ENCODE measurements at regions not wholly inside any gene's neighbourhood (a gene's known extent, or its start where the extent isn't known, plus 50 kb on each side); places are given as distances from the start of the nearest gene placed in this dataset.

DNA sequence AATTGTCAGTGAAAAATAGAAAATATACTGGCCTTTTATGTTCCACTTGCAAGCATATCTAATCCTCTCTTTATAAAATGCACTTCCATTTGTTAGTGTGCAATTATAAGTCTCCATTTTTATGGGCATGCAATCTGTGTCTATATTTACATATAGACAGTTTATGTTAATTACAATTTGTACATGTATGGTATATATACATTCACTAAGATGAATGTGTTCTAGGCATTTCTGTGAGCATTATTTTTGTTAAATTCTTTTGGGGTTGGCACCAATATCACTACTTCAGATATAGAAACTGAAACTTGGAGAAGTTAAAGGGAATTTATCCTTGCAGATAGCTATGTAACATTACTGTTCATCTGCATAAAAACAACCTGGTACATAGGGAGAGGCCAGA, 470.8 kb upstream of the LMO3 start:
- POLR2A ChIA-PET, result no interaction called here

DNA sequence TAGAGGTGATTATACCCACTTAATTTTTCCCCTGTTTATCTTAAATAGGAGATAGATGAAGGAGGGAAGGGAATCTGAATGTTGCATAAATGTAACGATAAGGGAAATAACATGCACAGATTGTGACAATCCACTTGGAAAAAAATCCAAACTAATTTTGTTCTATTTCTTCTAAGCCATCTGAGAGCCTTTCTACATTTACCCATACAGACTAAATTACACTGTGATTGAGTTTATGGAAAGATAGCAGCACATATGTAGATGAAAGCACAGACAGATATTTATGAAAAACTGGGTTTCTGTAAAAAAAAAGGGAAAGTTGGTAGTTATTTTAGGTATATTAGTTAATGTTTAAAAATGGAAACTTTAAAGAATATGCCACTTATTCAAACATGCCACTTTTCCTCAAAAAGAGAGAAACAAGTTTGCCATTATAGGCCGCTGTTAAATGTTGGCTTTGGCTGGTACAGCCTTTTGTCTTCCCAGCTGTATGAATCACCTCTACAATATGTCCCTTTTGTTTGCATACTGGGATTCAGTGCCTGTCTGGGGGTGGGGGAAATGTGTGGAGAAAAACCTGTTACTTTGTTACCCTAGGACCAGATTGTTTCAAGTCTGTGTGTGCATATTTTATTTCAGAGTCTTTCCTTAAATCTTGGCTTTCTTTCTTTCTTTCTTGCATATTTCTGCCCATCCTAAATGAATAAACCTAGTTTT, 470.2 kb upstream of the LMO3 start:
- TF ChIP-seq, protein P1, sequence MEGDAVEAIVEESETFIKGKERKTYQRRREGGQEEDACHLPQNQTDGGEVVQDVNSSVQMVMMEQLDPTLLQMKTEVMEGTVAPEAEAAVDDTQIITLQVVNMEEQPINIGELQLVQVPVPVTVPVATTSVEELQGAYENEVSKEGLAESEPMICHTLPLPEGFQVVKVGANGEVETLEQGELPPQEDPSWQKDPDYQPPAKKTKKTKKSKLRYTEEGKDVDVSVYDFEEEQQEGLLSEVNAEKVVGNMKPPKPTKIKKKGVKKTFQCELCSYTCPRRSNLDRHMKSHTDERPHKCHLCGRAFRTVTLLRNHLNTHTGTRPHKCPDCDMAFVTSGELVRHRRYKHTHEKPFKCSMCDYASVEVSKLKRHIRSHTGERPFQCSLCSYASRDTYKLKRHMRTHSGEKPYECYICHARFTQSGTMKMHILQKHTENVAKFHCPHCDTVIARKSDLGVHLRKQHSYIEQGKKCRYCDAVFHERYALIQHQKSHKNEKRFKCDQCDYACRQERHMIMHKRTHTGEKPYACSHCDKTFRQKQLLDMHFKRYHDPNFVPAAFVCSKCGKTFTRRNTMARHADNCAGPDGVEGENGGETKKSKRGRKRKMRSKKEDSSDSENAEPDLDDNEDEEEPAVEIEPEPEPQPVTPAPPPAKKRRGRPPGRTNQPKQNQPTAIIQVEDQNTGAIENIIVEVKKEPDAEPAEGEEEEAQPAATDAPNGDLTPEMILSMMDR (IDR thresholded peaks at IDR 0.05; ENCODE audit: low read depth, low read length), result no peak
- CTCF ChIA-PET, result no interaction called here

More for the DNA sequence above, 470.8 kb upstream of the LMO3 start:
- H3K9me3 ChIP-seq (ENCODE audit: control insufficient read depth, insufficient read depth, low read length), result peaks cover 6% of the 10 kb centered on the region; the same call in 1 of the 2 replicates
- DNase-seq (ENCODE audit: low read depth, low spot score), result no peak
- CTCF ChIA-PET, result no interaction called here
- H3K4me3 ChIP-seq (ENCODE audit: low read depth, low read length), result no peak overlapping the region
- no peak overlapping the region for H3K27ac ChIP-seq (ENCODE audit: low read depth, low read length)
- TF ChIP-seq, protein P1 (IDR thresholded peaks at IDR 0.05; ENCODE audit: low read depth, low read length), result no peak
- H3K27me3 ChIP-seq (ENCODE audit: control insufficient read depth, insufficient read depth, low read length), result no peaks in the 10 kb centered on the region

DNA sequence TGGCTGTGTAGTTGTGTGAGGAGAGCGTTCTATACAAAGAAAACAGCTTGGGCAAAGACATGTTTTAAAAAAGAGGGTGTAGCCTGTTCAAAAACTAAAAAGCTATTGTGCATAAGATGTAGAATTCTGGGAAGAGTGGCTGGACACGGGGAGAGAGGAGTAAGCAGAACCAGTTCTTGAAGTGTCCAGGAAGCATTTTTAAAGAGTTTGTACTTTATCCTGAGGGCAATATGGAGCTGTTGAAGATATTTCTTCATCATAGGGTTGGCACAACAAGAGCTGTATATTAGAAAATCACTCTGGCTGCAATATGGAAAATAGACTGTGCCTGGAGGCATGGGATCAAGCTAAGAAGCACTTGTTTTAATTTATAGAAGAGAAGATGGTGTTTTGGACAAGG, 458.9 kb upstream of the LMO3 start:
- POLR2A ChIA-PET, result no interaction called here
- Histone ChIP-seq H3K4me3 (ENCODE audit: low read depth, low read length) (no peak overlapping the region), H3K27ac (ENCODE audit: low read depth, low read length) (no peak overlapping the region), H3K27me3 (ENCODE audit: control insufficient read depth, insufficient read depth, low read length) (no peaks in the 10 kb centered on the region), H3K9me3 (ENCODE audit: control insufficient read depth, insufficient read depth, low read length) (peaks cover 3% of the 10 kb centered on the region; the same call in 1 of the 2 replicates)
- CTCF ChIA-PET, result no interaction called here
- TF ChIP-seq, protein P1 (IDR thresholded peaks at IDR 0.05; ENCODE audit: low read depth, low read length), result no peak
- DNase-seq (ENCODE audit: low read depth, low spot score), result no peak

More for the DNA sequence above, 470.2 kb upstream of the LMO3 start:
- DNase-seq (ENCODE audit: low read depth, low spot score), result no peak
- POLR2A ChIA-PET, result no interaction called here
- H3K4me3 ChIP-seq (ENCODE audit: low read depth, low read length), result no peak overlapping the region
- no peak overlapping the region for H3K27ac ChIP-seq (ENCODE audit: low read depth, low read length)
- no peaks in the 10 kb centered on the region for H3K27me3 ChIP-seq (ENCODE audit: control insufficient read depth, insufficient read depth, low read length)
- peaks cover 4% of the 10 kb centered on the region; the same call in 1 of the 2 replicates for H3K9me3 ChIP-seq (ENCODE audit: control insufficient read depth, insufficient read depth, low read length)

DNA sequence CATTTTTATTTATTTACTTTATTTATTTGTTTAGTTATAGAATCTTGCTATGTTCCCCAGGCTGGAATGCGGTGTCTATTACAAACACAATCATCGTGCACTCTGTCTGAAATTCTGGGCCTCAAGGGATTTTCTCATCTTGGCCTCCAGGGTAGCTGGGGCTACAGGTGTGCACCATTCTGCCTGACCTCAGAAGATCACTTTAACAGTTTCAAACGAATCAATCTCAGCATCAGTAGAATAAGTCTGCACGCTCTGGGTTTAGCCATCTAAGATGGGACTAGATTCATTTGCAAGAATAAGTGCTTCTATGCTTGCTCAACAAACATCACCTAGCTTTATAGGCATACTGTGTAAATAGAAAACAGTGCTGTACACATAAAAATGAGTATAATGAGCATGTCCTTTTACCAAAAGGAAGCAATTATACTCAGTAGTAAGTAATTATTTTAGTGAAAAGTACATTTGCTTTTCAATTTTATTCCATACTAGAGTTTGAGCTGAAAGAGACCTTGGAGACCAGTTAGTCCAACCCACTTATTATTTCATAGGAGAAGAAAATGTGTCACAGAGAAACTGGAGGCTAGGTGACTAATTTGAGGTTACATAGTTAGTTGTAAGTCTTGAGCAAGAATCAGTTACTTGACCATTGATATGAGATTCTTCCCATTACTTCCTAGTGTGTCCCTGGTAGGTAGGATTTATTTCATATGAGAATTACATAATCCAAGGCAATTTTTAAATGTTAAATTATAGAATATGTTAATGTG, 456.5 kb upstream of the LMO3 start:
- TF ChIP-seq, protein P1 (IDR thresholded peaks at IDR 0.05; ENCODE audit: low read depth, low read length), result no peak
- peaks cover 3% of the 10 kb centered on the region; the same call in 1 of the 2 replicates for H3K9me3 ChIP-seq (ENCODE audit: control insufficient read depth, insufficient read depth, low read length)
- ChIA-PET POLR2A (no interaction called here), CTCF (no interaction called here)
- H3K27ac ChIP-seq (ENCODE audit: low read depth, low read length), result no peak overlapping the region
- H3K4me3 ChIP-seq (ENCODE audit: low read depth, low read length), result no peak overlapping the region
- H3K27me3 ChIP-seq (ENCODE audit: control insufficient read depth, insufficient read depth, low read length), result no peaks in the 10 kb centered on the region
- DNase-seq (ENCODE audit: low read depth, low spot score), result no peak

DNA sequence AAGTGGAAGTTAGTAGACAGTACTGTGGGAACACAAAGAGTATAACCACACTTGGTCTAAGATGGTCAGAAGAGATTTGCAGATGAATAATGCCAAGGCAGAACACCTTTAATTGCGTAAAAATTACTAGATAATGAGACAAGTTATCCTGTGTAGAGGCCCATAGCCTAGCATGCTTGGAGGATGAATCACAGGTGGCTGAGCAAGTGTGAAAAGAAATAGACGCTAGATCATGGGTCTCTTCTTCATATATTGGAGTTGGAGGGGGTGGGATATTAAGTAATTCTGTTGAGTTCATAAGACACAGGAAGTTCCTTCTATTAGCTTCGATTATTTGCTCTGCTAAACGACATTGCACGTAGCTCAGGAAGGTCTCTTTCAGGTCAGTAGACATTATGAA, 454.3 kb upstream of the LMO3 start:
- Histone ChIP-seq H3K9me3 (ENCODE audit: control insufficient read depth, insufficient read depth, low read length) (peaks cover under 1% of the 10 kb centered on the region; the same call in 1 of the 2 replicates), H3K27me3 (ENCODE audit: control insufficient read depth, insufficient read depth, low read length) (no peaks in the 10 kb centered on the region), H3K4me3 (ENCODE audit: low read depth, low read length) (no peak overlapping the region), H3K27ac (ENCODE audit: low read depth, low read length) (no peak overlapping the region)
- DNase-seq (ENCODE audit: low read depth, low spot score), result no peak
- TF ChIP-seq, protein P1 (IDR thresholded peaks at IDR 0.05; ENCODE audit: low read depth, low read length), result no peak
- CTCF ChIA-PET, result no interaction called here
- POLR2A ChIA-PET, result no interaction called here
